Mesenchymal stem cell (in vitro differentiated cells and primary cell): ENCODE measurements at regions not wholly inside any gene's neighbourhood (a gene's known extent, or its start where the extent isn't known, plus 50 kb on each side); places are given as distances from the start of the nearest gene placed in this dataset.

ENCODE experiments used
- DNase-seq: peaks from one replicate; pipeline ENCODE4 v3.0.0-alpha.2; 2013
- H2AFZ ChIP-seq: one replicate; pipeline ENCODE4 v1.6.1; 2013; ENCODE audit warnings: low read depth, mild to moderate bottlenecking, control low read depth, inconsistent platforms, low read length, moderate library complexity
- H2AK5ac ChIP-seq: 2 replicates; pipeline ENCODE4 v1.6.1; 2013; ENCODE audit warnings: low read length, moderate library complexity, mild to moderate bottlenecking, inconsistent platforms; ENCODE audit not compliant: severe bottlenecking
- H2BK120ac ChIP-seq: one replicate; pipeline ENCODE4 v1.6.1; 2013; ENCODE audit warnings: low read depth, mild to moderate bottlenecking, inconsistent platforms, low read length, moderate library complexity
- H2BK12ac ChIP-seq, 2 experiments: one replicate each; pipeline ENCODE4 v1.6.1; 2013; ENCODE audit warnings: inconsistent platforms in 2 of 2, low read length in 2 of 2, mild to moderate bottlenecking in 2 of 2, moderate library complexity in 2 of 2, control low read depth in 1 of 2
- H2BK15ac ChIP-seq: one replicate; pipeline ENCODE4 v1.6.1; 2013; ENCODE audit warnings: mild to moderate bottlenecking, low read depth, inconsistent platforms; ENCODE audit not compliant: poor library complexity, severe bottlenecking
- H2BK5ac ChIP-seq: 2 replicates; pipeline ENCODE4 v1.6.1; 2013; ENCODE audit warnings: low read depth, mild to moderate bottlenecking, low read length, control low read depth, inconsistent platforms; ENCODE audit not compliant: poor library complexity, severe bottlenecking
- H3K14ac ChIP-seq, 2 experiments: one replicate each; pipeline ENCODE4 v1.6.1; 2013; ENCODE audit warnings: inconsistent platforms in 2 of 2, low read length in 2 of 2, control low read depth in 1 of 2, mild to moderate bottlenecking in 1 of 2, moderate library complexity in 1 of 2
- H3K18ac ChIP-seq, 2 experiments: one replicate each; pipeline ENCODE4 v1.6.1; 2013; ENCODE audit warnings: inconsistent platforms in 2 of 2, low read length in 2 of 2, control low read depth in 1 of 2, low read depth in 1 of 2, mild to moderate bottlenecking in 1 of 2
- H3K23ac ChIP-seq, 2 experiments: one replicate each; pipeline ENCODE4 v1.6.1; 2013; ENCODE audit warnings: inconsistent platforms in 2 of 2, low read length in 2 of 2, mild to moderate bottlenecking in 2 of 2, moderate library complexity in 2 of 2, control low read depth in 1 of 2
- H3K27ac ChIP-seq: 2 replicates; pipeline ENCODE4 v1.5.1; 2013; ENCODE audit warnings: mild to moderate bottlenecking, moderate library complexity, low read length, control low read depth, inconsistent platforms; ENCODE audit not compliant: poor library complexity, severe bottlenecking
- H3K27me3 ChIP-seq, 2 experiments: 2 replicates each; pipeline versions ENCODE4 v1.6.1 to v1.7.0; 2013; ENCODE audit warnings: low read length in 2 of 2, mild to moderate bottlenecking in 2 of 2, moderate library complexity in 2 of 2, control low read depth in 1 of 2, inconsistent platforms in 1 of 2; ENCODE audit not compliant: control insufficient read depth in 1 of 2, insufficient read depth in 1 of 2
- H3K36me3 ChIP-seq, 2 experiments: 2 replicates each; pipeline versions ENCODE4 v1.6.1 to v1.7.0; 2013; ENCODE audit warnings: low read length in 2 of 2, control low read depth in 1 of 2, inconsistent platforms in 1 of 2, low read depth in 1 of 2, mild to moderate bottlenecking in 1 of 2; ENCODE audit not compliant: insufficient read depth in 2 of 2, control insufficient read depth in 1 of 2
- H3K4ac ChIP-seq, 2 experiments: one replicate each; pipeline ENCODE4 v1.6.1; 2013; ENCODE audit warnings: inconsistent platforms in 2 of 2, low read length in 2 of 2, mild to moderate bottlenecking in 2 of 2, moderate library complexity in 2 of 2, control low read depth in 1 of 2, low read depth in 1 of 2
- H3K4me1 ChIP-seq: 2 replicates; pipeline ENCODE4 v1.6.1; 2013; ENCODE audit warnings: low read depth, low read length, control low read depth; ENCODE audit not compliant: control insufficient read depth, insufficient read depth
- H3K4me2 ChIP-seq: 2 replicates; pipeline ENCODE4 v1.6.1; 2013; ENCODE audit warnings: low read length, mild to moderate bottlenecking, inconsistent platforms; ENCODE audit not compliant: poor library complexity, severe bottlenecking
- H3K4me3 ChIP-seq, 2 experiments: 2 replicates each; pipeline versions ENCODE4 v1.5.1 to v1.7.0; 2013; ENCODE audit warnings: low read length in 2 of 2, mild to moderate bottlenecking in 2 of 2, control low read depth in 1 of 2, low read depth in 1 of 2; ENCODE audit not compliant: insufficient read depth in 1 of 2
- H3K79me1 ChIP-seq: replicated peaks from 2 replicates; pipeline ENCODE4 v1.6.1; 2013; ENCODE audit warnings: mild to moderate bottlenecking, control low read depth, low read length, inconsistent platforms; ENCODE audit not compliant: poor library complexity, severe bottlenecking
- H3K9ac ChIP-seq: 2 replicates; pipeline ENCODE4 v1.7.0; 2013; ENCODE audit warnings: mild to moderate bottlenecking, low read length, moderate library complexity
- H3K9me3 ChIP-seq: 2 replicates; pipeline ENCODE4 v1.7.0; 2013; ENCODE audit warnings: mild to moderate bottlenecking, low read length; ENCODE audit not compliant: control insufficient read depth
- H4K8ac ChIP-seq: one replicate; pipeline ENCODE4 v1.6.1; 2013; ENCODE audit warnings: inconsistent platforms, mild to moderate bottlenecking, low read length, moderate library complexity
- H4K91ac ChIP-seq: one replicate; pipeline ENCODE4 v1.6.1; 2013; ENCODE audit warnings: mild to moderate bottlenecking, low read length, inconsistent platforms
- WGBS: methylation state at CpG from one replicate; pipeline ENCODE4 v1.1.7; 2013; ENCODE audit warnings: mixed read lengths; 5-methylcytosine and 5-hydroxymethylcytosine counted together

DNA sequence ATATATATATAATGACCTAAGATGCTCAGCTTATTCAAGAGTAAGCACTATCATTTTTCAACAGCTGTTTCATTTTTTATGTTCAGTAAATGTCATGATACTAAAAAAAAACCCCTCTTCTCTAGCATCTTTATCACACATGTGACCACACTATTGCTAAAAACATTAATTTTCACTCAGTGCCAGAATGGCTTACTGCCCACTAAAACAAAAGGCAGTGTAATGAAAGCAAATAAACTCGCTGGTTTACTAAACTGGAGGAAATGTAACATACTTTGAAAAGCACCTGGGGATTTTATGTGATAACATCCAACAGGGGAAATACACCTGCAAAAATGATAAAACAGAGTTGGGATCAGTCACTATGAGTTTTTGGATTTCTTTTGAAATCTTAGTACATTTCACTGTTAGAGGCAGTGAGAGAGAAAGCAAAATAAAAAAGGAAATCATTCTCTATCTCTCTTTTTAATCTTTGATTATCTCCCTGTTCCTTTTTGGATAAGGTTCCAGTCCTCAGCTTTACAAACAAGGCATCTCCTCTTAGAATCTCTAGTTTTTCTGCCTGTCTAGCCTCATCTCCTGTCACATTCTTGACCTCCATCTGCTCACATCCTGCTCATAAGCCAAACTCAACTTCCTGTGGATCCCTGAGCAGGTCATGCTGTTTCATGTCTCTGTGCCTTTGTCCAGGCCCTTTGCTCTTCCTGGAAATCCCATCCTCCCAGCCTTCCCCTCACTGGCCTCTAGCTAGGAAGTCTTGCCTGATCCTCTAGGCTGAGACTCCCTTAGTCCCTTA is 338.0 kb downstream of the MAN2A1 start:
- Histone ChIP-seq H3K9ac (no peak overlapping the region), H3K18ac (no peak overlapping the region), H3K27ac (no peak overlapping the region), H3K4me3 (no peak overlapping the region), H3K4ac (peak overlapping the region in 1 of 2 experiments; percentile 49), H3K4me2 (no peak overlapping the region), H2BK15ac (no peak overlapping the region), H4K91ac (no peak overlapping the region), H2AFZ (no peak overlapping the region), H3K9me3 (no peaks in the 10 kb centered on the region), H2BK120ac (no peak overlapping the region), H3K23ac (no peak overlapping the region), H2AK5ac (no peak overlapping the region), H4K8ac (no peak overlapping the region), H2BK12ac (no peak overlapping the region), H3K79me1 (no peaks in the 10 kb centered on the region), H2BK5ac (no peak overlapping the region), H3K14ac (no peak overlapping the region), H3K36me3 (no peaks in the 10 kb centered on the region), H3K4me1 (peaks cover 2% of the 10 kb centered on the region), H3K27me3 (no peaks in the 10 kb centered on the region)
- WGBS = 73% methylated on average over 1 of the region's 1 CpG
- DNase-seq = no peak

DNA sequence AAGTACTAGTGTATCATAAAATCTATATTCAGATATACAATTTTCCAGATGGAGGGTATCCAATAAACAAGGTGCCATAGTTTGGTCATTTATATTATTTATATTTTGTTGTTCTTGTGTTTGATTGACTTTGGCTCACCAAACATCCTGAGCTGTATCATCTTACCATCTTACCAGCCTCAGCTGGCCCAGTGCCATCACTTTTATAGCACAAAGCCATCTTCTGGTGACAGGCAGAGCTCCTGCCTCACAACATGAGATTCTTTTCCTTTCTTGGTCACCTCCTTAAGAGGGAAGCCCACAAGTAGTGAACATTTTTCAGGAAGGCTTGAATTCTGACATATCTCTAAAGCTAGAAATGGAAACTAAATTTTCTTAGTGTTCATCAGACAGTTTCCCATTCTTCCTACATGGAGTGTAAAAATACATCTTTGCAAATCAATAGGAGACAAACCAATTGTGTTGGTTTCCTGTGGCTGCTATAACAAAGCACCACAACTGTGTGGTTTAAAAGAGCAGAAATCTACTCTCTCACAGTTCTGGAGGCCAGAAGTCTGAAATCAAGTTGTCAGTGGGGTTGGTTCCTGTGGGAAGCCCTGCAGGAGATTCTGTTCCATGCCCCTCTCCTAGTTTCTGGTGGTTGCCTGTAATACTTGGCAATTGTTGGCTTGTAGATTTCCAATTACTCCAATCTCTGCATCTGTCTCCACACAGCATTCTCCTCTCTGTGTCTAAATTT is 341.8 kb downstream of the MAN2A1 start:
- H3K9me3 ChIP-seq = no peaks in the 10 kb centered on the region
- H2AFZ ChIP-seq = no peak overlapping the region
- H3K4me3 ChIP-seq = no peak overlapping the region
- no peak overlapping the region for H3K4ac ChIP-seq
- no peak overlapping the region for H3K27ac ChIP-seq
- H2AK5ac ChIP-seq = no peak overlapping the region
- no peak overlapping the region for H3K14ac ChIP-seq
- no peak overlapping the region for H3K23ac ChIP-seq
- no peak overlapping the region for H4K91ac ChIP-seq
- H3K9ac ChIP-seq = no peak overlapping the region
- H3K4me2 ChIP-seq = no peak overlapping the region
- H2BK15ac ChIP-seq = no peak overlapping the region
- no peak overlapping the region for H2BK12ac ChIP-seq
- H4K8ac ChIP-seq = no peak overlapping the region
- DNase-seq = no peak
- no peaks in the 10 kb centered on the region for H3K36me3 ChIP-seq
- no peak overlapping the region for H3K18ac ChIP-seq
- no peaks in the 10 kb centered on the region for H3K79me1 ChIP-seq
- H2BK5ac ChIP-seq = no peak overlapping the region
- H3K27me3 ChIP-seq = peaks cover 0 to 7% of the 10 kb centered on the region in 2 experiments
- H3K4me1 ChIP-seq = peaks cover 2% of the 10 kb centered on the region
- no peak overlapping the region for H2BK120ac ChIP-seq

DNA sequence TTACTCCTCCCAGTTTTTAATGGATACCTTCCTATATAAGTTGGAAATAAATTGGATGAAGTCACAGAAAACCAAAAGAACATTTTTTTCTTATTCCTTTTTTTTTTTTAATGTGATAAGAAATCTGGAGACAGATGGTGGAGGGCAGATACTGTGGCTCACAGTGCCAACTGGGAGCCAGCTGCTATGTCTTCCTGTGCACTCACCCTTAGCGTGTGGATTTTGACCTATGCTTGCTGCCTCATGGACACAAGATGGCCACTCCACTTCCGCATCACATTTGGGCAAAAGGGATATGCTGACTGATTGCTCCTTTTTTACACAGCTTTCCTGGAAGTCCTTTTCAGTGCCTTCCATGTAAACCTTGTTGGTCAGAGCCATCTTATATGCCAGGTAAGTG is 342.6 kb downstream of the MAN2A1 start:
- Histone ChIP-seq H4K91ac (no peak overlapping the region), H3K14ac (no peak overlapping the region), H3K23ac (no peak overlapping the region), H2AK5ac (no peak overlapping the region), H3K4me3 (no peak overlapping the region), H3K4ac (no peak overlapping the region), H2BK120ac (no peak overlapping the region), H3K4me1 (peaks cover 2% of the 10 kb centered on the region), H2BK12ac (no peak overlapping the region), H3K27ac (no peak overlapping the region), H3K79me1 (no peaks in the 10 kb centered on the region), H4K8ac (no peak overlapping the region), H3K9ac (no peak overlapping the region), H2BK15ac (no peak overlapping the region), H3K4me2 (no peak overlapping the region), H2BK5ac (no peak overlapping the region), H3K9me3 (no peaks in the 10 kb centered on the region), H3K27me3 (peaks cover 0 to 7% of the 10 kb centered on the region in 2 experiments), H3K18ac (no peak overlapping the region), H3K36me3 (no peaks in the 10 kb centered on the region), H2AFZ (no peak overlapping the region)
- WGBS = 94% methylated on average over 2 of the region's 2 CpGs
- DNase-seq = no peak

DNA sequence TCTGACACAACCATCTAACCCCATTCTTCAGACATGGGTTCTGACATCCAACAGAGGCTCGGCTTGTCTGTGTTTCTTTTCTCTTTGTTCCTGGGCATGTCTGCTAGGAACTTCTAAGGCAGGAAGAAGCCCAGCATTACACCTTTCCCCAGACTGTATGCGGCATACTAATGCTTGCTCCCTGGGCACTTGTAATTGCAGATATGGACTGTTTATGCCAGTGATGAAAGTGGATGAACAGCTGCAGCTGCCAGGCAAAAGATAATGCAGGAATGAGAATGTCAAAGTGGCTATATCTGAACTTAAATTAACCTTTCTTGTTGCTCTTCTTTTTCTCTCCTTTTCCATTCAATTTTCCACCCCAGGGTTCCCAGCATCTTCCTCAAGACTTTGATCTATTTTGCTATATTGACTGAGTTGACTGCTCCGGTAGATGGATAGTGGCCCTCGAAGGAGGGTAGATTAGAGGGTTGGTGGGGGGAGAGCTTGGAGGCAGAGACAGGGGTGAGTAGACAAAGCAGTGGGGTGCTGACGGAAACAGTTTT is 344.4 kb downstream of the MAN2A1 start:
- Histone ChIP-seq H3K4me2 (no peak overlapping the region), H3K18ac (no peak overlapping the region), H3K4me3 (no peak overlapping the region), H3K4me1 (peaks cover 2% of the 10 kb centered on the region), H3K23ac (peak overlapping the region in 1 of 2 experiments; percentile 77), H4K91ac (no peak overlapping the region), H3K27ac (no peak overlapping the region), H2BK12ac (no peak overlapping the region), H2AK5ac (no peak overlapping the region), H2BK5ac (no peak overlapping the region), H2AFZ (no peak overlapping the region), H3K36me3 (no peaks in the 10 kb centered on the region), H3K9me3 (no peaks in the 10 kb centered on the region), H3K9ac (no peak overlapping the region), H4K8ac (no peak overlapping the region), H2BK120ac (no peak overlapping the region), H3K14ac (no peak overlapping the region), H3K79me1 (no peaks in the 10 kb centered on the region), H2BK15ac (no peak overlapping the region), H3K27me3 (peaks cover 0 to 7% of the 10 kb centered on the region in 2 experiments), H3K4ac (no peak overlapping the region)
- WGBS = 94% methylated on average over 4 of the region's 5 CpGs
- DNase-seq = no peak
